ENCODE measurements at regions not wholly inside any gene's neighbourhood (a gene's known extent, or its start where the extent isn't known, plus 50 kb on each side); places are given as distances from the start of the nearest gene placed in this dataset.

DNA sequence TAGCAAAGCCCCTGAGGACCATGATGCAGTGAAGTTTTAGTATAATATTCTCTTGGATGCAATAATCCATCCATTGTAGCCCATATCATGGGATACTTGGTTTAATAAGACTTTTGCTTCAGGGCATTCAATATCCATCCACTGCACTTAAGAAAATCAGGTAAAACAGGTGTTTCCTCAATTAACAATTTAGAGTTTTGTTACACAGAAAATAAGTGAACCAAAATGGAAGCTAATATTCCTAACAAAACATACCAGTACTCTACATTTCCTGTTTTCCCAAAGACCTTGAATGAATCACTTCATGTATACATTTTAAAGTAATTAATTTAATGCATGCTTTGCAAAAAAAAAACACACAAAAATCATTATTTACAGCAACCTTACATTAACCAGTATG lies 305.6 kb downstream of the NR2F1-AS1 start:
- DNase-seq = no peak

DNA sequence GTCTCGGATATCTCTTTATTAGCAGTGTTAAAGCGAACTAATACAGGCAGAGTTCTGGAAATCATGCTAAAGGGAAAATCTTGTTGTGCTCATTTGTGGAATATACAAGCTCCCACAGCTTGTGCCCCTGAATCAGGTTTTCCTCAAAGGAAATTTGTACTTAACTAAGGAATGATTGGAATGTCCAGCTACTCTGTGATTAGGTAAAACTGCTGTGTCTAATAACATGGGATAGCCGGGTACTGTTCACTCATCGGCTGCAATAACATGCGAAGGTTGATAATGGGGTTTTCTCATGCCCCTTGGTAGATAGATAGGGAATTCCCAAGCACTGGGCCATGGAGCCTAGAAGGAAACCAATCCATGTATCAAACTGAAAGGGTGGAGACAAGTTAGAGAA lies 306.7 kb downstream of the NR2F1-AS1 start:
- DNase-seq = no peak

DNA sequence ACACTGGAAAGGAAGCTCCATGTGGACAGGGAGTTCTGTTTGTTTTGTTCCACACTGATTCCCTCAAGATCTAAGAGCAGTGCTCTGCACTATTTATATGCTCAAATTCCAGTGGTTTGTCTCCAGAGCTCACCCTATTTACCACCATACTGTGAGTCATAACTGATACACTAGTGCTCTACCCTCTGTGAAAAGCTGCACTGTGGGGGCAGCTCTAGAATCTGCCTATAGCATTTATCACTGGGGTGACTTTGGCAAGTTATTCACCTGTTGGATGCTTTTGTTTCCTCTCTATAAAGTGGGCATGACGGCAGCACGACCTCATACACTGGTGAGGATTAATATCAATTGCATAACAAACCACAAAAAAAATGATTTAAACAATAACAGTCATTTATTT lies 307.8 kb downstream of the NR2F1-AS1 start:
- no peak for DNase-seq

DNA sequence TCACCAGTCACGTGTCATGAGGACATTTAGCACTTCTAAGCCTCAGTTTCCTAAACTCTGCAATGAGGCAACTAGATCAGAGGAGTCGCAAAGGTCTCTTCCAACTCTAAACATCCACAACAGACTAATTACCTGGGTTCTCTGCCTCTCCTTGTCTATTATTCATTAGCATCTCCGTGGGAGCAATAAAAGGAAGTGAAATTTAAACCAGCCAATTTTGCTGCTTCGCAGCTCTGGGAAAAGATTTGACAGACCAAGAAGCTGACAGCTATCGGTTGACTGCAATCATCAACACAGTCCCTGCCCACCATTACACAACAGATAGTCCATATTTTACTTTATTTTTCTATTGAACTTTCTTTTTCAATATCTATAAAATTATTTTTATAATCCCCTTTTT lies 308.9 kb downstream of the NR2F1-AS1 start:
- DNase-seq = no peak

GRCh38 chr5:93267736-93268135 lies 313.3 kb downstream of the NR2F1-AS1 start:
- DNase-seq = no peak

DNA sequence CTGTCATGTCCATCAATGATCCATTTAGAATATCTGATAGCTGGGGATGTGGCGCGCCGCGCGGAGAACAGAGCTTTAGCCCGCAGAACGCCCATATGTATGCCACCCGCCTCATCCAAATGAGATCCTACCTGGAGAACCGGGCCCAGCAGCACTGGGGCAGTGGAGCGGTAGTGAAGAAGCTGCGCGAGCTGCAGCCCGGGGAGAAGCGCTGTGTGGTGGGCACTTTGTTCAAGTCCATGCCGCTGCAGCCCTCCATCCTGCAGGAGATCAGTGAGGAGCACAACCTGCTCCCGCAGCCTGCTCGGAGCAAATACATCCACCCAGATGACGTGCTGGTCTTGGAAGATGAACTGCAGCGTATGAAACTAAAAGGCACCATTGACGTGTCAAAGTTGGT lies 313.7 kb downstream of the NR2F1-AS1 start:
- no peak for DNase-seq

GRCh38 chr5:93257616-93258015 lies 323.4 kb downstream of the NR2F1-AS1 start:
- no peak for DNase-seq

- DNase-seq = no peak
Measured at GRCh38 chr5:93255796-93256195, 325.2 kb downstream of the NR2F1-AS1 start.

DNA sequence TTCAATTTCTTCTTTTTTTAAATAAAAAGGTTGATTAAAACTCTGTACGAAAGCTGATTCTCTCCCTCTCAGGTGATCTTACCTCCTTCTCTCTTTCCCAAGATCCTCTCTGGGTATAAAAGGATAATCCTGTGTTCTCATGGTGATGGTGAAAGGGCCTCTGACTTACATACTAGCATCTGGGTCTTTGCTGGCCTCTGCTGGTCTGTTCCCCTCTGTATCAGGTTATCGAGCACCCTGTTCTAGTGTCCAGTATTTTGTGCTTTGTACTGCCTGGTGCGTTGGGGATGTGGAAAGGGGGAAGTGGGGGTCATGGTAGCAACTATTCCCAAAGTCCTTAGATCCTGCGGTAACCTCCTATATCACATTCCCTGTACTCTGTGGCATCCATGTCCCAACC lies 328.9 kb downstream of the NR2F1-AS1 start:
- DNase-seq = no peak

DNA sequence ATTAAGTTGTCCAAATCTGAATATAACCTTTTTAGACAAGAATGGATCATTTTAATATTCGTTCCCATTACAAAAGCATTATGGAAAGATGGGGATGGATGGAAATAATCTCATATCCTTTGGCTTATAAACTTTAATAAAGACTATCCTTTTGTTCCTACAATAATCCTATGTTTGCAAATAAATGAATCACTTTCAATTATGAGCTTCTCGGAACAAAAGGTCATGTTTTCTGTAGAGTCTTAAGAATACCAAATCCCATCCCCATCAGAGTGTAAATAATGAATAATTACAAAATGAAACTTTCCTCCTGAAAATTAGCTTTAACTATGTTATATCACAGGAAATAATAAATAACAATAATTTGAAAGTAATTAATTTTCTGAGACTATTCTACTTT lies 329.7 kb downstream of the NR2F1-AS1 start:
- DNase-seq = no peak

DNA sequence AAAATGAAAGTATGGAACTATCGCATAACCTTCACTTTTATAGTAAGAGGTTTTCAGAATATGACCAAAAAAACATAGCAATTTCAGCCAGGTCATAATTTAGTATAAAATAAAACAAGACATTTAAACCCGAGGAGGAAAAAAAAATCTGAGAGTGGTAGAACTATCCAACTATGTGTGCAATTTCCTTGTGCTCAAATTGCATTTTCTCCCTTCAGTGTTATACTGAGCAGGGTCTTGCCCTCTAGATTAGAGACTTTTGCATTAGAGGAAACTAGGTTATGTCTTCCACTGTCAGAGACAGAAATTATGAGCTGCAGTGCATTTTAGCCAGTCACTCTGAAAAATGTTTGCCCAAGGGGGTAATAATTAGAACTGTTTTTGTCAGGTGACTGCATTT lies 330.6 kb downstream of the NR2F1-AS1 start:
- no peak for DNase-seq

GRCh38 chr5:93249651-93250289 lies 331.2 kb downstream of the NR2F1-AS1 start:
- DNase-seq = no peak

DNA sequence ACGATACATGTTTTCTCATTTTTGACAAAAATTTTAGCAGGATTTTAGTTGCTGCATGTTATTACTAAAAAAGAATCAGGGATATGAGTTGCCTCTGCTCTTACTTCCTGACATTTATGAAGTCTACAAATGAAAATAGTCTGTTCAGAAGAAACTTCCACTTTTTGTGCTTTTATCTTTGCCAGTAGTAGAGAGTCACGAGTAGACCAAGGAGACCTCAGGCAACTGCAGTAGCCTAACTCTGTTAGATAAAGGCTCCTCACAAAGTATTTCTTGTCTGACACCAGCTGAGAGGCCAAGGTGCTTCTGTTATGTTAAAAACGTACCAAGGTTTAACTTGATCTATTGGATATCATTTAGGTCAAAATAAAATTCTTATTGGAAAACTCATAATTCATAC lies 333.9 kb downstream of the NR2F1-AS1 start:
- no peak for DNase-seq

DNA sequence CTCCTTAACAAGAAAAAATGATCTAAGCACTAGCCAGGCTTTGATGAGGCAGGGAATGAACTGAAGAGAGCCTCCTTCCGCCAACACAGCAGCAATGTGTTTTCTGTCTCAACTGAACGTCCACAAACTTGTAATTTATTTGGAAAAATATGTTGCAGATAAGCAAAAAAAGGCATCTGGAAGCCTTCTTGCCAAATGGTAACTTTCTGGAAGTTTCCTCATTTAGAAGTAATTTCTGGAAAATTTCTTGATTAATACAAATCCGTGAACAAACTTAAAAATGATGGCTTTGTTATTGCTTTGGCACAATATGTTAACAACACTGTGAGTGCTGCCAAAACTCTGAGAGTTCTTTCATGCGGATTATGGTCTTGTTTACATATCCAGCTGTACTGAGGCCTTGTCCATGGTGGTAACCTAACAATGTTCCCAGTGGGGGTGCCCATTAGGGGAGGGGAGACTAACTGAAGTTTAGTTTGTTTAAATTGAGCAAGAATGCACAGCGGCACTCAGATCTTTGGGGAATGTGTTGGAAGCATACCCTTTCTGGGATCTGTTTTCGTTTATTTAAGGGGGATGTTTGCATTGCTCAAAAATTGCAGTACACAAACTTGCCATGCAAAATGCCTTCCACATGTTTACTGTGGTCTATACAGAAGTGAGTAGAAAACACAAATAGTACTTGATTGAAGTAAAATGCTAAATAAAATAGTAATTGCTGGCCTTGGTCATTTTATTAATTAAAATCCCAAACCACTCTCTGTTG lies 334.7 kb downstream of the NR2F1-AS1 start:
- peak; percentile 64 for DNase-seq

DNA sequence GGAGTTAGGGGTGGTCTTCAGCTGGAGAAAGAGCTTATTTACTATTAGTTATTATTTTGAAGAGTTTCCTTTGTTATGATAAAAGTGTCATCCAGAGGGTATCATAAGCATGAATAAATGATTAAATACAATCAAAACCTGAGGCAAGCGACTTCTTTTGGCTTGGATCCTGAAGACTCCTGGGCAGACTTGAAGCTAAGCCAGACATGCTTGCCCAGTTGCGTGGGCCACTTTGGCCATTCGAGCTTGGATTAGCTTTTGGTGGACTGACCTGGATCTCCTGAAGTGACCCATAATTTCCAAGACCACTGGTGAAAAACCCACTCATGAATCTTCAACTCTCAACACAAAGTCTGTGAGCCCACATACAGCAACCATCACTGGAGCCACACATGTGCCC lies 335.8 kb downstream of the NR2F1-AS1 start:
- no peak for DNase-seq

GRCh38 chr5:93243481-93243880 lies 337.5 kb downstream of the NR2F1-AS1 start:
- no peak for DNase-seq

DNA sequence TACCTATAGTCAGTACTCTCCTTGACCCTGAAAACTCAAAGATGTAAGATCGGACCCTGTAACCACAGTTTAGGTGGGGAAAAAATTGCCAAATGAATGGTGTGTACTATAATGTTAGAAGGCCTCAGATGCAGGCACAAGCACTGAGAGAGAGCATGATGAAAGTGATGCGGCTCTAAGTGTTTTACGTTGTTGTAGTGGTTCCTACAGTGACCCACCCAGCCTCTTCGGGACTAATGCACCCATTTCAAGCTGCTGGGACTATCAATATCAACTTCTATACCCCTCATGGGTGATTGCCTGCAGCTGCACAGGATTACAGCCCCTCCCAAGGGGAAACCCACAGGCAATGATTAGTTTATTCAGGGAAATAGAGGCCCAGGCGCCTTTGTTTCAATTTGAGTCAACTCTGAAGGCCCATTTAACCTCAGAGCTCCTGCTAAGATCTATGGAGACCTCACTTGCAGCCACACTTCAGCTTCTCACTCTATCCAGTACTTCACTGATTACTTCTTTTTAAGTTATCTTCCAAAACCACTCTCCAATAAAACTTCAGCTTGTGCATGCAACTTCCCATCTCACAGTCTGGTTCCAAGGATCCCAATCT lies 340.7 kb downstream of the NR2F1-AS1 start:
- DNase-seq = no peak

GRCh38 chr5:93236807-93237421 lies 344.1 kb downstream of the NR2F1-AS1 start:
- DNase-seq = no peak

- no peak for DNase-seq
Measured at GRCh38 chr5:93235761-93236160, 345.3 kb downstream of the NR2F1-AS1 start.

DNA sequence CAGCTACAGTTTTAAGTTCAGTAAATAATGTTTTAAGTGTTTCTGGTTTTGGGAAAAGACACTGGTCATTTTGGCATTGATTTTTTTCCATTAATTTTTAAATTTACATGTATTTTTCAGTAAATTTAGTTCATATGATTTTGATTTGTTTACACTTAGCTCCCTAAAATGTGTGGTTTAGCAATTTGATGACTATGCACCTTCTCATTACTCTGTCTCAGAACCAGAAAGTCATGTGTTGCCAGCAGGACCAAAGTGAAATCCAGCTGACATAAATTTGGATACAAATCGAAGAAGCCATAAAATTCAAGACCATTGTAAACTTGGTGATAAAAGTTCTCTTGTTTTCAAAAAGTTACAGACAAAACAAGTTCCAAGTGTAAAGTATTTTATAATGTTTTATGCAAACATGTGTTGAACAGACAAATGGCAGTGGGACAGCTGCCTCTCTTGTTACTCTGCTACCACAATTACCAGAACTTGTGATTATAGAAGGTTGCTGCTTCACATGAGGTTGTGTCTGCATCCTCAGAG lies 354.8 kb downstream of the NR2F1-AS1 start:
- no peak for DNase-seq

- DNase-seq = no peak
Measured at GRCh38 chr5:93225748-93226147, 355.3 kb downstream of the NR2F1-AS1 start.

GRCh38 chr5:93224624-93225023 lies 356.4 kb downstream of the NR2F1-AS1 start:
- no peak for DNase-seq

DNA sequence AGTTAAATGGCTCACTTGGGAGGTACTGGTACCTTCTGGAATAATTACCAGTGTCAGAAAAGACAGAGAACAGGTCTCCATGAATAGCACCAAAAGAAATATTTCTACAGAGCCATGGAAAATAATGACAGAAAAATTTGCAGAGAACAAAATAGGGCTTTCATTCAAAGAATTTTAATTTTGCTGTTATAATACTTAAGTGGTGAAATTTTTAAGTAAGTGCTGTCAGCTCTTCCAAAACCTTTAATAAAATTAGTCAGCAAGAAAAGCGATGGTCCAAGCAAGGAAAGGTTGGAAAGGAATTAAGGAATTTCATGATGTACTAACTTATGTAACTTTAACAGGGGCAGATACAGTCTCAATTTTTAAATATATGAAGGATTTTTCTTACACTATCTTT lies 359.2 kb downstream of the NR2F1-AS1 start:
- no peak for DNase-seq
